ENCODE measurements at regions not wholly inside any gene's neighbourhood (a gene's known extent, or its start where the extent isn't known, plus 50 kb on each side); places are given as distances from the start of the nearest gene placed in this dataset.

GRCh38 chr18:65021021-65021420 lies 729.8 kb upstream of the CDH7 start:
- no peak overlapping the region for H2AFZ ChIP-seq
- H3K4me1 ChIP-seq, result no peaks in the 10 kb centered on the region
- H3K79me2 ChIP-seq, result no peaks in the 10 kb centered on the region
- H3K9me3 ChIP-seq (ENCODE audit: control insufficient read depth, low read length), result no peaks in the 10 kb centered on the region
- H3K4me2 ChIP-seq (ENCODE audit: low read length), result no peak overlapping the region
- TF ChIP-seq, protein P1, sequence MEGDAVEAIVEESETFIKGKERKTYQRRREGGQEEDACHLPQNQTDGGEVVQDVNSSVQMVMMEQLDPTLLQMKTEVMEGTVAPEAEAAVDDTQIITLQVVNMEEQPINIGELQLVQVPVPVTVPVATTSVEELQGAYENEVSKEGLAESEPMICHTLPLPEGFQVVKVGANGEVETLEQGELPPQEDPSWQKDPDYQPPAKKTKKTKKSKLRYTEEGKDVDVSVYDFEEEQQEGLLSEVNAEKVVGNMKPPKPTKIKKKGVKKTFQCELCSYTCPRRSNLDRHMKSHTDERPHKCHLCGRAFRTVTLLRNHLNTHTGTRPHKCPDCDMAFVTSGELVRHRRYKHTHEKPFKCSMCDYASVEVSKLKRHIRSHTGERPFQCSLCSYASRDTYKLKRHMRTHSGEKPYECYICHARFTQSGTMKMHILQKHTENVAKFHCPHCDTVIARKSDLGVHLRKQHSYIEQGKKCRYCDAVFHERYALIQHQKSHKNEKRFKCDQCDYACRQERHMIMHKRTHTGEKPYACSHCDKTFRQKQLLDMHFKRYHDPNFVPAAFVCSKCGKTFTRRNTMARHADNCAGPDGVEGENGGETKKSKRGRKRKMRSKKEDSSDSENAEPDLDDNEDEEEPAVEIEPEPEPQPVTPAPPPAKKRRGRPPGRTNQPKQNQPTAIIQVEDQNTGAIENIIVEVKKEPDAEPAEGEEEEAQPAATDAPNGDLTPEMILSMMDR (IDR thresholded peaks at IDR 0.05), result no peak
- no peak overlapping the region for H3K27ac ChIP-seq
- no peak overlapping the region for H3K4me3 ChIP-seq (ENCODE audit: low read depth, low read length)
- no peaks in the 10 kb centered on the region for H3K36me3 ChIP-seq (ENCODE audit: control insufficient read depth, insufficient read depth, low read length)
- no peak overlapping the region for H3K9ac ChIP-seq
- no peaks in the 10 kb centered on the region for H3K27me3 ChIP-seq (ENCODE audit: control insufficient read depth, insufficient read depth, low read length)

- Histone ChIP-seq H3K36me3 (ENCODE audit: control insufficient read depth, insufficient read depth, low read length) (no peaks in the 10 kb centered on the region), H3K9me3 (ENCODE audit: control insufficient read depth, low read length) (no peaks in the 10 kb centered on the region), H3K4me1 (no peaks in the 10 kb centered on the region), H3K9ac (no peak overlapping the region), H3K27me3 (ENCODE audit: control insufficient read depth, insufficient read depth, low read length) (no peaks in the 10 kb centered on the region), H3K4me2 (ENCODE audit: low read length) (no peak overlapping the region), H2AFZ (no peak overlapping the region), H3K79me2 (no peaks in the 10 kb centered on the region), H3K4me3 (ENCODE audit: low read depth, low read length) (no peak overlapping the region), H3K27ac (no peak overlapping the region)
- TF ChIP-seq, protein P1 (IDR thresholded peaks at IDR 0.05), result no peak
These were observed 732.6 kb upstream of the CDH7 start for GRCh38 chr18:65018184-65018583.

GRCh38 chr18:65017372-65017760 lies 733.4 kb upstream of the CDH7 start:
- Histone ChIP-seq H3K27ac (no peak overlapping the region), H3K9me3 (ENCODE audit: control insufficient read depth, low read length) (no peaks in the 10 kb centered on the region), H3K4me1 (no peaks in the 10 kb centered on the region), H3K9ac (no peak overlapping the region), H3K4me2 (ENCODE audit: low read length) (no peak overlapping the region), H3K4me3 (ENCODE audit: low read depth, low read length) (no peak overlapping the region), H2AFZ (no peak overlapping the region), H3K36me3 (ENCODE audit: control insufficient read depth, insufficient read depth, low read length) (no peaks in the 10 kb centered on the region), H3K27me3 (ENCODE audit: control insufficient read depth, insufficient read depth, low read length) (no peaks in the 10 kb centered on the region), H3K79me2 (no peaks in the 10 kb centered on the region)
- TF ChIP-seq, protein P1 (IDR thresholded peaks at IDR 0.05), result no peak

- no peaks in the 10 kb centered on the region for H3K9me3 ChIP-seq (ENCODE audit: control insufficient read depth, low read length)
- no peak overlapping the region for H3K4me2 ChIP-seq (ENCODE audit: low read length)
- no peak overlapping the region for H3K4me3 ChIP-seq (ENCODE audit: low read depth, low read length)
- no peaks in the 10 kb centered on the region for H3K36me3 ChIP-seq (ENCODE audit: control insufficient read depth, insufficient read depth, low read length)
- no peak overlapping the region for H2AFZ ChIP-seq
- no peaks in the 10 kb centered on the region for H3K27me3 ChIP-seq (ENCODE audit: control insufficient read depth, insufficient read depth, low read length)
- H3K4me1 ChIP-seq, result no peaks in the 10 kb centered on the region
- no peak overlapping the region for H3K9ac ChIP-seq
- H3K27ac ChIP-seq, result no peak overlapping the region
- TF ChIP-seq, protein P1 (IDR thresholded peaks at IDR 0.05), result no peak
- H3K79me2 ChIP-seq, result no peaks in the 10 kb centered on the region
These were observed 734.0 kb upstream of the CDH7 start for GRCh38 chr18:65016631-65017371.

DNA sequence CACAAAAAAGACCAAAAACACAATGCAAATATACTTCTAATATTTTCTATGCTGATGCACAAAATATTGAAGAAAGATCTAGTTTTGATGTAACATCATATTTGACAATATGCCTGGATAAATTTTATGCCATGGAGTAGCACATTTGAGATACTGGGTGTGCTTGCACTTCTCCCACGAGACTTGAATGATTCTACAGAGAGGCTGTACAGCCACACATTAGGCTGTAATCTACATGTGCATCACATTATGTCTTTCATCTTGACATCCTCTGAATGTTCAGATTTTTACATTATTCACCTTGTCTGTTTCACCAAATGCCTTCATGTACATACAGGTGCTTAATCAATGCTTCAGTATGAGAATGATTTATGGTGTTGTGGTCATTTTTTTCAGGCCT lies 756.4 kb upstream of the CDH7 start:
- Histone ChIP-seq H2AFZ (no peak overlapping the region), H3K9me3 (ENCODE audit: control insufficient read depth, low read length) (no peaks in the 10 kb centered on the region), H3K4me1 (no peaks in the 10 kb centered on the region), H3K79me2 (no peaks in the 10 kb centered on the region), H3K27me3 (ENCODE audit: control insufficient read depth, insufficient read depth, low read length) (no peaks in the 10 kb centered on the region), H3K36me3 (ENCODE audit: control insufficient read depth, insufficient read depth, low read length) (no peaks in the 10 kb centered on the region), H3K9ac (no peak overlapping the region), H3K4me2 (ENCODE audit: low read length) (no peak overlapping the region), H3K4me3 (ENCODE audit: low read depth, low read length) (no peak overlapping the region), H3K27ac (no peak overlapping the region)
- TF ChIP-seq, protein P1 (IDR thresholded peaks at IDR 0.05), result no peak
